WTC11 (cell line): ENCODE measurements at regions not wholly inside any gene's neighbourhood (a gene's known extent, or its start where the extent isn't known, plus 50 kb on each side); places are given as distances from the start of the nearest gene placed in this dataset.

Source experiments
- ATAC-seq: fragments of 200-7000 bp; cut with Tn5 transposase; 2 replicates; pipeline ENCODE4 v1.10.0; 2021; ENCODE audit warnings: mild to moderate bottlenecking, moderate library complexity
- CTCF ChIA-PET: fragments of 300-600 bp; sonication (Branson Sonifier 250); formaldehyde crosslinking; loops from one replicate; lab custom pipeline; 2021; ENCODE audit warnings: antibody characterized with exemption; lab: Charles Lee
- POLR2A ChIA-PET: fragments of 350-600 bp; sonication (Branson Sonifier 250); formaldehyde crosslinking; loops from one replicate; lab custom pipeline; 2021; ENCODE audit warnings: antibody characterized with exemption; lab: Charles Lee
- DNase-seq: peaks from one replicate; pipeline ENCODE4 v3.0.0; 2021; ENCODE audit warnings: low spot score
- H3K27ac Mint-ChIP-seq: 2 replicates; pipeline ENCODE4 v1.8.0; 2021; ENCODE audit warnings: mixed read lengths
- H3K27me3 Mint-ChIP-seq: 2 replicates; pipeline ENCODE4 v1.8.0; 2021; ENCODE audit warnings: low read depth, mild to moderate bottlenecking, moderate library complexity, mixed read lengths
- H3K36me3 Mint-ChIP-seq: 2 replicates; pipeline ENCODE4 v1.8.0; 2021; ENCODE audit warnings: mixed read lengths
- H3K4me1 Mint-ChIP-seq: 2 replicates; pipeline ENCODE4 v1.8.0; 2022; ENCODE audit warnings: mixed read lengths
- H3K4me3 Mint-ChIP-seq: 2 replicates; pipeline ENCODE4 v1.8.0; 2021; ENCODE audit warnings: mild to moderate bottlenecking, moderate library complexity, mixed read lengths
- H3K9me3 Mint-ChIP-seq: 2 replicates; pipeline ENCODE4 v1.8.0; 2021; ENCODE audit warnings: mixed read lengths
- ATF1 ChIP-seq: sonication (generic); formaldehyde crosslinking; IDR thresholded peaks from 2 replicates; pipeline ENCODE4 v1.8.1; 2023; ENCODE audit warnings: mild to moderate bottlenecking, moderate library complexity, missing genetic modification reagents
- ELF4 ChIP-seq: sonication (generic); formaldehyde crosslinking; IDR thresholded peaks from 2 replicates; pipeline ENCODE4 v1.8.1; 2022; ENCODE audit warnings: low read depth, mild to moderate bottlenecking, moderate library complexity, missing genetic modification reagents
- ERG ChIP-seq: fragments of 250-450 bp; sonication (Bioruptor Pico); IDR thresholded peaks from 2 replicates; pipeline ENCODE4 v1.8.0; 2021; ENCODE audit warnings: mild to moderate bottlenecking
- GTF2I ChIP-seq: fragments of 250-450 bp; sonication (Bioruptor Pico); conservative IDR thresholded peaks from 2 replicates; pipeline ENCODE4 v1.4.0; 2021; ENCODE audit warnings: mild to moderate bottlenecking
- MXD4 ChIP-seq: fragments of 250-450 bp; sonication (Bioruptor Pico); IDR thresholded peaks from 2 replicates; pipeline ENCODE4 v1.8.0; 2021; ENCODE audit warnings: mild to moderate bottlenecking, moderate library complexity, borderline replicate concordance
- NFATC4 ChIP-seq: fragments of 250-450 bp; sonication (Bioruptor Pico); IDR thresholded peaks from 2 replicates; pipeline ENCODE4 v1.9.0; 2021; ENCODE audit warnings: mild to moderate bottlenecking
- RORB ChIP-seq: fragments of 250-450 bp; sonication (Bioruptor Pico); IDR thresholded peaks from 2 replicates; pipeline ENCODE4 v1.9.0; 2021; ENCODE audit warnings: mild to moderate bottlenecking
- SMAD3 ChIP-seq: sonication (generic); formaldehyde crosslinking; IDR thresholded peaks from 2 replicates; pipeline ENCODE4 v1.8.0; 2022; ENCODE audit warnings: missing genetic modification reagents, mild to moderate bottlenecking, borderline replicate concordance
- STAT6 ChIP-seq: sonication (generic); formaldehyde crosslinking; conservative IDR thresholded peaks from 2 replicates; pipeline ENCODE4 v1.8.1; 2023; ENCODE audit warnings: mild to moderate bottlenecking, low read depth, missing genetic modification reagents, moderate library complexity
- TEAD1 ChIP-seq: sonication (generic); formaldehyde crosslinking; IDR thresholded peaks from 2 replicates; pipeline ENCODE4 v1.8.0; 2022; ENCODE audit warnings: mild to moderate bottlenecking, missing genetic modification reagents
- TEAD4 ChIP-seq: sonication (generic); formaldehyde crosslinking; IDR thresholded peaks from 2 replicates; pipeline ENCODE4 v1.8.0; 2022; ENCODE audit warnings: mild to moderate bottlenecking, missing genetic modification reagents
- TP53 ChIP-seq: sonication (generic); formaldehyde crosslinking; IDR thresholded peaks from 2 replicates; pipeline ENCODE4 v1.8.1; 2023; ENCODE audit warnings: mild to moderate bottlenecking, missing genetic modification reagents
- ZMAT4 ChIP-seq: fragments of 250-450 bp; sonication (Bioruptor Pico); IDR thresholded peaks from 2 replicates; pipeline ENCODE4 v1.9.0; 2021; ENCODE audit warnings: mild to moderate bottlenecking
- ZNF121 ChIP-seq: sonication (generic); formaldehyde crosslinking; IDR thresholded peaks from 2 replicates; pipeline ENCODE4 v1.8.0; 2023; ENCODE audit warnings: missing genetic modification reagents
- ZNF281 ChIP-seq: sonication (generic); formaldehyde crosslinking; IDR thresholded peaks from 2 replicates; pipeline ENCODE4 v1.8.0; 2023; ENCODE audit warnings: mild to moderate bottlenecking, missing genetic modification reagents
- ZNF317 ChIP-seq: sonication (generic); formaldehyde crosslinking; IDR thresholded peaks from 2 replicates; pipeline ENCODE4 v1.8.1; 2023; ENCODE audit warnings: low read depth, mild to moderate bottlenecking, moderate library complexity, missing genetic modification reagents, borderline replicate concordance
- ZNF532 ChIP-seq: fragments of 250-450 bp; sonication (Bioruptor Pico); IDR thresholded peaks from 2 replicates; pipeline ENCODE4 v1.9.0; 2021; ENCODE audit warnings: mild to moderate bottlenecking, borderline replicate concordance
- ZSCAN18 ChIP-seq: fragments of 250-450 bp; sonication (Bioruptor Pico); IDR thresholded peaks from 2 replicates; pipeline ENCODE4 v2.1.2; 2022; ENCODE audit warnings: mild to moderate bottlenecking, moderate library complexity

GRCh38 chr9:86667307-86667706 is 280.0 kb downstream of the GAS1 start:
- no peak for TF ChIP-seq ATF1 (CRISPR knock-in tag)
- no peak for TF ChIP-seq ZNF532 (CRISPR knock-in tag)
- TF ChIP-seq NFATC4 (CRISPR knock-in tag) = no peak
- TF ChIP-seq ZMAT4 = no peak
- TF ChIP-seq, all 79 proteins: peak for 0
- Mint-ChIP-seq H3K4me1 (no peaks in the 10 kb centered on the region), H3K36me3 (peaks cover 4% of the 10 kb centered on the region), H3K27ac (no peak overlapping the region), H3K4me3 (no peak overlapping the region), H3K27me3 (no peaks in the 10 kb centered on the region; the same call in 1 of the 2 replicates), H3K9me3 (peaks cover 23% of the 10 kb centered on the region)
- DNase-seq = no peak
- ChIA-PET CTCF (no interaction called here), POLR2A (no interaction called here)
- ATAC-seq = no peak

GRCh38 chr9:86665416-86665815 is 281.9 kb downstream of the GAS1 start:
- ATAC-seq = no peak
- Mint-ChIP-seq H3K9me3 (peaks cover 9% of the 10 kb centered on the region), H3K36me3 (no peaks in the 10 kb centered on the region)
- TF ChIP-seq STAT6 (CRISPR knock-in tag) (no peak), TEAD1 (CRISPR knock-in tag) (no peak), ELF4 (CRISPR knock-in tag) (no peak), SMAD3 (no peak), MXD4 (CRISPR knock-in tag) (no peak), TEAD4 (CRISPR knock-in tag) (no peak), RORB (CRISPR knock-in tag) (no peak), GTF2I (no peak), ERG (no peak), ZNF121 (CRISPR knock-in tag) (no peak), TP53 (CRISPR knock-in tag) (no peak), ZNF317 (CRISPR knock-in tag) (no peak), ZNF281 (CRISPR knock-in tag) (no peak), ZSCAN18 (CRISPR knock-in tag) (no peak)
- TF ChIP-seq, all 79 proteins: peak for 0
- no peak for DNase-seq
- no peaks in the 10 kb centered on the region for H3K4me1 Mint-ChIP-seq
- H3K27me3 Mint-ChIP-seq = no peaks in the 10 kb centered on the region; the same call in 1 of the 2 replicates
- ChIA-PET CTCF (no interaction called here), POLR2A (no interaction called here)
- no peak overlapping the region for H3K27ac Mint-ChIP-seq
- H3K4me3 Mint-ChIP-seq = no peak overlapping the region
